PFSK-1 (cell line): ENCODE measurements at regions not wholly inside any gene's neighbourhood (a gene's known extent, or its start where the extent isn't known, plus 50 kb on each side); places are given as distances from the start of the nearest gene placed in this dataset.

Source experiments
- FOXP2 ChIP-seq: optimal IDR thresholded peaks from 2 replicates; pipeline ENCODE3; 2011; ENCODE audit warnings: borderline replicate concordance, control low read depth, inconsistent platforms; ENCODE audit not compliant: insufficient read depth; ENCODE audit errors: extremely low read length, extremely low read depth
- POLR2AphosphoS5 ChIP-seq: IDR thresholded peaks from 2 replicates; pipeline ENCODE4 v1.6.1; 2012; ENCODE audit warnings: low read depth, mild to moderate bottlenecking, control low read depth, low read length, moderate library complexity
- REST ChIP-seq, 2 experiments: IDR thresholded peaks; 2 replicates each; pipeline versions ENCODE4 v1.6.1 to v1.8.0; 2011 to 2012; ENCODE audit warnings: low read depth in 2 of 2, low read length in 2 of 2, control low read depth in 1 of 2, inconsistent platforms in 1 of 2, mild to moderate bottlenecking in 1 of 2, moderate library complexity in 1 of 2; ENCODE audit not compliant: insufficient read depth in 1 of 2
- SIN3A ChIP-seq: IDR thresholded peaks from 2 replicates; pipeline ENCODE4 v1.6.1; 2012; ENCODE audit warnings: mild to moderate bottlenecking, low read length, moderate library complexity, borderline replicate concordance; ENCODE audit not compliant: insufficient read depth
- TAF1 ChIP-seq: IDR thresholded peaks from 2 replicates; pipeline ENCODE4 v1.6.1; 2012; ENCODE audit warnings: low read length, control low read depth, borderline replicate concordance; ENCODE audit not compliant: insufficient read depth

GRCh38 chr7:17624379-17624778 is 315.9 kb downstream of the SNX13 start:
- TF ChIP-seq SIN3A = no peak
- no peak for TF ChIP-seq TAF1
- TF ChIP-seq POLR2AphosphoS5 = no peak
- TF ChIP-seq FOXP2 = no peak
- no peak for TF ChIP-seq REST (IDR thresholded peaks at IDR 0.05; ENCODE audit: insufficient read depth in 1 of 2, low read depth in 2 of 2, low read length in 2 of 2)

GRCh38 chr7:17625043-17625442 is 315.3 kb downstream of the SNX13 start:
- TF ChIP-seq FOXP2 (no peak), REST (IDR thresholded peaks at IDR 0.05; ENCODE audit: insufficient read depth in 1 of 2, low read depth in 2 of 2, low read length in 2 of 2) (no peak), SIN3A (no peak), TAF1 (no peak), POLR2AphosphoS5 (no peak)

GRCh38 chr7:17626235-17626634 is 314.1 kb downstream of the SNX13 start:
- no peak for TF ChIP-seq SIN3A
- no peak for TF ChIP-seq TAF1
- no peak for TF ChIP-seq REST (IDR thresholded peaks at IDR 0.05; ENCODE audit: insufficient read depth in 1 of 2, low read depth in 2 of 2, low read length in 2 of 2)
- TF ChIP-seq POLR2AphosphoS5 = no peak
- TF ChIP-seq FOXP2 = no peak

- no peak for TF ChIP-seq SIN3A
- no peak for TF ChIP-seq TAF1
- TF ChIP-seq REST (IDR thresholded peaks at IDR 0.05; ENCODE audit: insufficient read depth in 1 of 2, low read depth in 2 of 2, low read length in 2 of 2) = no peak
- no peak for TF ChIP-seq POLR2AphosphoS5
- no peak for TF ChIP-seq FOXP2
These were observed 309.2 kb downstream of the SNX13 start for GRCh38 chr7:17631061-17631460.

GRCh38 chr7:17632384-17632783 is 307.9 kb downstream of the SNX13 start:
- TF ChIP-seq REST (IDR thresholded peaks at IDR 0.05; ENCODE audit: insufficient read depth in 1 of 2, low read depth in 2 of 2, low read length in 2 of 2) (no peak), FOXP2 (no peak), SIN3A (no peak), TAF1 (no peak), POLR2AphosphoS5 (no peak)
